GM12878 (cell line): ENCODE measurements at regions not wholly inside any gene's neighbourhood (a gene's known extent, or its start where the extent isn't known, plus 50 kb on each side); places are given as distances from the start of the nearest gene placed in this dataset.

Experiments
- ATAC-seq: fragments of 200-7000 bp; cut with Tn5 transposase; 3 replicates; pipeline ENCODE4 v1.9.1; 2020; ENCODE audit warnings: mild to moderate bottlenecking, moderate library complexity
- BruUV-seq: library from RNA; stranded (reverse); fragments of 400-500 nt; replicated peaks from 2 replicates; lab custom pipeline; 2021; lab: Mats Ljungman, UMichigan
- CTCF ChIA-PET: fragments of 300-600 bp; sonication (Branson Sonifier 250); formaldehyde crosslinking; extraction: SDS; loops from one replicate; lab custom pipeline; 2021; ENCODE audit warnings: inconsistent platforms; lab: Yijun Ruan, JAX
- POLR2A ChIA-PET: fragments of 350-600 bp; formaldehyde crosslinking; extraction: SDS; loops from one replicate; lab custom pipeline; 2021; ENCODE audit warnings: inconsistent platforms; lab: Charles Lee
- RAD21 ChIA-PET: fragments of 300-600 bp; sonication (Branson Sonifier 250); formaldehyde crosslinking; loops from one replicate; lab custom pipeline; 2023; ENCODE audit warnings: antibody characterized with exemption; ENCODE audit not compliant: unreplicated experiment; lab: Charles Lee
- SMC1A ChIA-PET: fragments of 300-600 bp; sonication (Branson Sonifier 250); formaldehyde crosslinking; loops from one replicate; lab custom pipeline; 2023; ENCODE audit not compliant: unreplicated experiment, uncharacterized antibody; lab: Charles Lee
- DNase-seq: peaks from one replicate; pipeline ENCODE4 v3.0.0-alpha.2; 2011; ENCODE audit warnings: low read depth, low spot score
- FAIRE-seq: peaks from 3 replicates; lab custom pipeline; 2011; peaks lifted over from hg19 to GRCh38; lab: Jason Lieb, UNC
- H2AFZ ChIP-seq: 2 replicates; pipeline ENCODE4 v1.6.0; 2011; ENCODE audit warnings: low read depth, low read length, control low read depth; ENCODE audit not compliant: control insufficient read depth
- H3K27ac ChIP-seq: 2 replicates; pipeline ENCODE4 v1.5.1; 2011; ENCODE audit warnings: control low read depth; ENCODE audit not compliant: control insufficient read depth, insufficient read depth
- H3K27me3 ChIP-seq, 2 experiments: replicated peaks in 1 of 2; 2 replicates each; pipeline versions ENCODE4 v1.6.0 to v1.6.1; 2011; ENCODE audit warnings: low read length in 1 of 2; ENCODE audit not compliant: control insufficient read depth in 2 of 2, insufficient read depth in 2 of 2
- H3K36me3 ChIP-seq, 2 experiments: 2 replicates each; pipeline ENCODE4 v1.5.1; 2011; ENCODE audit warnings: low read length in 1 of 2; ENCODE audit not compliant: control insufficient read depth in 2 of 2, insufficient read depth in 2 of 2
- H3K4me1 ChIP-seq: 2 replicates; pipeline ENCODE4 v1.6.1; 2011; ENCODE audit warnings: mild to moderate bottlenecking, low read length, moderate library complexity, mixed read lengths; ENCODE audit not compliant: control insufficient read depth, insufficient read depth
- H3K4me2 ChIP-seq: 2 replicates; pipeline ENCODE4 v1.6.0; 2011; ENCODE audit warnings: control low read depth; ENCODE audit not compliant: control insufficient read depth, insufficient read depth
- H3K4me3 ChIP-seq: fragments of 200-600 bp; sonication (generic); 2 replicates; pipeline ENCODE4 v1.5.1; 2016
- H3K79me2 ChIP-seq: 2 replicates; pipeline ENCODE4 v1.6.0; 2011; ENCODE audit warnings: low read length; ENCODE audit not compliant: control insufficient read depth, insufficient read depth
- H3K9ac ChIP-seq: 2 replicates; pipeline ENCODE4 v1.8.0; 2011; ENCODE audit warnings: low read length, control low read depth, mixed read lengths; ENCODE audit not compliant: control insufficient read depth, insufficient read depth
- H3K9me3 ChIP-seq: replicated peaks from 3 replicates; pipeline ENCODE4 v1.5.1; 2011; ENCODE audit warnings: mild to moderate bottlenecking, low read length; ENCODE audit not compliant: control insufficient read depth, insufficient read depth
- H4K20me1 ChIP-seq: 2 replicates; pipeline ENCODE4 v1.6.0; 2011; ENCODE audit not compliant: control insufficient read depth, insufficient read depth
- ATF2 ChIP-seq: IDR thresholded peaks from 2 replicates; pipeline ENCODE4 v1.6.1; 2012; ENCODE audit warnings: low read length, inconsistent platforms
- BHLHE40 ChIP-seq, 2 experiments: fragments of 450-650 bp in 1 of 2; IDR thresholded peaks; 2 replicates each; pipeline ENCODE4 v1.6.1; 2011 to 2017; ENCODE audit warnings: low read depth in 2 of 2, borderline replicate concordance in 1 of 2, improper control_type of control experiment in 1 of 2, low read length in 1 of 2, mild to moderate bottlenecking in 1 of 2
- CBX5 ChIP-seq: sonication (generic); IDR thresholded peaks from 2 replicates; pipeline ENCODE4 v1.6.1; 2016; ENCODE audit warnings: low read depth, moderate library complexity, mild to moderate bottlenecking, inconsistent platforms
- CHD1 ChIP-seq: IDR thresholded peaks from 2 replicates; pipeline ENCODE4 v1.6.1; 2012; ENCODE audit warnings: low read depth, low read length, improper control_type of control experiment
- IRF4 ChIP-seq: IDR thresholded peaks from 2 replicates; pipeline ENCODE4 v1.6.1; 2011; ENCODE audit warnings: low read depth, low read length
- NR2F1 ChIP-seq: fragments of 450-650 bp; conservative IDR thresholded peaks from 2 replicates; pipeline ENCODE4 v1.6.1; 2017; ENCODE audit warnings: mild to moderate bottlenecking
- POU2F2 ChIP-seq: IDR thresholded peaks from 3 replicates; pipeline ENCODE4 v1.6.1; 2011; ENCODE audit warnings: low read depth, mild to moderate bottlenecking, low read length, borderline replicate concordance
- RELA ChIP-seq: fragments of 450-650 bp; IDR thresholded peaks from 2 replicates; pipeline ENCODE4 v1.8.0; 2014; ENCODE audit warnings: borderline replicate concordance; ENCODE audit not compliant: partially characterized antibody
- TCF3 ChIP-seq: IDR thresholded peaks from 2 replicates; pipeline ENCODE4 v1.6.1; 2012; ENCODE audit warnings: low read depth, mild to moderate bottlenecking, low read length, borderline replicate concordance; ENCODE audit not compliant: insufficient read depth
- ZNF592 ChIP-seq: fragments of 450-650 bp; IDR thresholded peaks from 2 replicates; pipeline ENCODE4 v1.6.1; 2017; ENCODE audit warnings: mild to moderate bottlenecking, moderate library complexity
- ZNF622 ChIP-seq: fragments of 450-650 bp; IDR thresholded peaks from 2 replicates; pipeline ENCODE4 v1.6.1; 2017; ENCODE audit warnings: mild to moderate bottlenecking, inconsistent platforms
- ZNF687 ChIP-seq: fragments of 450-650 bp; IDR thresholded peaks from 2 replicates; pipeline ENCODE4 v1.6.1; 2017; ENCODE audit warnings: mild to moderate bottlenecking, moderate library complexity
- WGBS: methylation state at CpG from one replicate; pipeline ENCODE4 v1.1.6; 2016; ENCODE audit warnings: low lambda C conversion rate; ENCODE audit not compliant: insufficient replicate concordance, insufficient coverage; ENCODE audit errors: missing lambda C conversion rate; 5-methylcytosine and 5-hydroxymethylcytosine counted together
- in situ Hi-C: fragments of 300-500 bp; cut with MboI; formaldehyde crosslinking; loops from 9 replicates; pipeline ENCODE4 v1.14.3; 2018; ENCODE audit warnings: mixed read lengths
- intact Hi-C: fragments of 100-400 bp; cut with micrococcal nuclease; formaldehyde crosslinking; loops from one replicate; pipeline ENCODE4 v1.14.2; 2022; ENCODE audit not compliant: unreplicated experiment
- TF ChIP-seq, protein P1 (sequence below): fragments of 450-650 bp; IDR thresholded peaks from 2 replicates; pipeline ENCODE4 v1.6.1; 2014; ENCODE audit warnings: mild to moderate bottlenecking

DNA sequence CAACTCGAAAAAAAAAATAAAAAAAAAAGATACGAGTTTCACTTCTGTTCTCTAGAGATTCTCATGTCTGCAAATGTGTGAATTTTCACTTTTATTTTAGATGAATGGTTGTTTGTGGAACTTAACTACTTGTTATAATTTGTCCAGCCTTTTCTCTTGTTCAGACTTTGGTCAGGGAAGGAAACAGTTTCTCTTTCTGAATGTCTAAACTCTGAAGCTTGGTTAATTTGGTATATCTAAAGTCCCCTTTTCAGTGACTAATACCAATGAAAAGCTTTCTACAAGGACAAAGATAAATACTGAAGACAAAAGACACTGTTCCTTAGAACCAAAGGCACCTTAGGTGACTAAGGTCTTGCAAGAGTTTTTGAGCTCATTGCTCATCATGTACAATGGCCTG is 144.4 kb upstream of the PIEZO2 start (continued):
- no peak for TF ChIP-seq POU2F2
- TF ChIP-seq BHLHE40 (IDR thresholded peaks at IDR 0.05; ENCODE audit: borderline replicate concordance in 1 of 2, low read depth in 2 of 2, low read length in 1 of 2): no peak

- Histone ChIP-seq H3K4me1 (peaks cover 10% of the 10 kb centered on the region), H3K4me3 (no peak overlapping the region), H2AFZ (no peak overlapping the region), H3K27ac (no peak overlapping the region), H3K79me2 (no peaks in the 10 kb centered on the region), H3K36me3 (no peaks in the 10 kb centered on the region), H3K9me3 (no peaks in the 10 kb centered on the region), H3K9ac (no peak overlapping the region), H4K20me1 (no peaks in the 10 kb centered on the region), H3K27me3 (no peaks in the 10 kb centered on the region), H3K4me2 (no peak overlapping the region)
- DNase-seq (no peak), FAIRE-seq (no peak), ATAC-seq (no peak)
- no TSS peak for BruUV-seq
- ChIA-PET RAD21 (interaction anchor here (0.7 kb wide), 1 partner anchor 17 kb away, joined by 3 read pairs; no protein-coding TSS in a partner anchor), CTCF (interaction anchor here (0.6 to 7.2 kb wide), 4 partner anchors 12 to 129 kb away, joined by 3 to 43 read pairs (median 3); no protein-coding TSS in a partner anchor), POLR2A (no interaction called here), SMC1A (interaction anchor here (0.9 to 1.4 kb wide), 2 partner anchors 20 to 22 kb away, joined by 3 to 7 read pairs; no protein-coding TSS in a partner anchor)
- WGBS: 63% methylated on average over 3 of the region's 3 CpGs
- in situ Hi-C loops (no loop called here), intact Hi-C loops (no loop called here)
- no peak for TF ChIP-seq CHD1
- no peak for TF ChIP-seq TCF3
- TF ChIP-seq, protein P1, sequence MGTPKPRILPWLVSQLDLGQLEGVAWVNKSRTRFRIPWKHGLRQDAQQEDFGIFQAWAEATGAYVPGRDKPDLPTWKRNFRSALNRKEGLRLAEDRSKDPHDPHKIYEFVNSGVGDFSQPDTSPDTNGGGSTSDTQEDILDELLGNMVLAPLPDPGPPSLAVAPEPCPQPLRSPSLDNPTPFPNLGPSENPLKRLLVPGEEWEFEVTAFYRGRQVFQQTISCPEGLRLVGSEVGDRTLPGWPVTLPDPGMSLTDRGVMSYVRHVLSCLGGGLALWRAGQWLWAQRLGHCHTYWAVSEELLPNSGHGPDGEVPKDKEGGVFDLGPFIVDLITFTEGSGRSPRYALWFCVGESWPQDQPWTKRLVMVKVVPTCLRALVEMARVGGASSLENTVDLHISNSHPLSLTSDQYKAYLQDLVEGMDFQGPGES: no peak
- no peak for TF ChIP-seq IRF4
- TF ChIP-seq CBX5: no peak
- TF ChIP-seq ZNF592: no peak
- TF ChIP-seq ZNF687: no peak
- TF ChIP-seq NR2F1: no peak
- TF ChIP-seq RELA: no peak
- TF ChIP-seq ZNF622: no peak
- no peak for TF ChIP-seq ATF2
Measured at GRCh38 chr18:11290786-11291185, 141.4 kb upstream of the PIEZO2 start.
